ENCODE measurements at regions not wholly inside any gene's neighbourhood (a gene's known extent, or its start where the extent isn't known, plus 50 kb on each side); places are given as distances from the start of the nearest gene placed in this dataset.
"Not testable (repeated sequence)": the region's sequence is repeated elsewhere in the genome, so short reads cannot be mapped to it uniquely, and the experiment has no call there.

- in situ Hi-C loops (cut with HindIII; ENCODE audit: low sequenced_read_pairs): loop anchor here (5.0 kb wide), 1 partner anchor 46 kb away; no protein-coding TSS in a partner anchor
Observed at GRCh38 chr14:49946320-49947141, 53.6 kb downstream of the ARF6 start.

- in situ Hi-C loops (cut with HindIII; ENCODE audit: low sequenced_read_pairs): loop anchor here (5.0 kb wide), 1 partner anchor 45 kb away; no protein-coding TSS in a partner anchor
Observed at GRCh38 chr14:49947506-49947905, 54.6 kb downstream of the ARF6 start.

GRCh38 chr14:49950275-49951228, 57.7 kb downstream of the ARF6 start:
- in situ Hi-C loops (cut with HindIII; ENCODE audit: low sequenced_read_pairs): no loop called here

- in situ Hi-C loops (cut with HindIII; ENCODE audit: low sequenced_read_pairs): no loop called here
Observed at GRCh38 chr14:49951229-49951607, 58.3 kb downstream of the ARF6 start.

DNA sequence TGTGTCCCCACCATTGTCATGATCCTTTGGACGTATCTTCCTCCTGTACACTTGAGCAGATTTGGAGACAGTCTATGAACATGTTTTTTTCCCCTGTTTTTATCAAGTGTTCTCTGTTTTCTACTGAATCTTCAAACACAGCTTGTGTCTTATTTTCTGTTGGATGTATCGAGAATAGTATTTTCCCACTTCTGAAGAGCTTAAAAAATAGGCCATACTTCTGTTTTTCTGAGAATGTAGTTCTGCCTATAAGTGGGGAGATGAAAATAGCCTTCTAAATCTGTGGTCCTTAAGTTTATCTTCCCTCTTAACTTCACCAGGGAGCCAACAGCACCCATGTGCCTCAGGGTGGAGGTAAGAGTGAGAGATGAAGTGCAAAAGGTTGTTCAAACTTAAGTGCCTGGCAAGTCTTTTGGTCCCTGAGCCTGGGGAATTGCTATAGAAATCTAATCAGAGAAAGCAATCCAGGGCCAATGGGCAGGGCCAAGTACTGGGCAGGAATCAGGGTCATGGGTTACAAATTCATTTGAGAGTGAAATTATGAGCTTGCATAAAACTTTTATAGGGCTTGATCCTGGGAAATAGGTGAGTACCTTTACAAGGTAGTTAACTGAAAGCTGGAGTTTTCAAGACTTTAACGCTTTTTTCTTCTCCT, 58.9 kb downstream of the ARF6 start:
- in situ Hi-C loops (cut with HindIII; ENCODE audit: low sequenced_read_pairs): no loop called here

DNA sequence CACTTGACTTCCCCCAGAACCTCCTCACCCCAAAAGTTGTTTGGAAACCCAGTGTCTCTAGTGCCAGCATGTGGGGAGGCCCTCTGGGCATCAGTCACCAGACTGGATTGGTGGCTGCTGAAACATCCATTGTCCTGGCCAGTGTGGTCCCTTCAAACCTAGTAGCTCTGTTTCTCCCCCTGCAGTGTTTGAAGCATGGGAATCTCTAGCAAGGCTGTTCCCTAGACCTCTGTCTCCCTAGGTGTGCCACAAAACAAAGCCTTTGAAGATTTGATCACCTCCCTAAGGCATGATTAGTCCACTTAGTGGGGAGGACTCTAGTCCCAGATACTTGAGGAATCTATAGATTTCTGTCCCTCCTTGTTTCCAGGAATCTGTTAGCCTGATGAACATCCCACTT, 60.3 kb downstream of the ARF6 start:
- in situ Hi-C loops (cut with HindIII; ENCODE audit: low sequenced_read_pairs): no loop called here

- in situ Hi-C loops (cut with HindIII; ENCODE audit: low sequenced_read_pairs): no loop called here
Observed at GRCh38 chr14:49954171-49954631, 61.3 kb downstream of the ARF6 start.

DNA sequence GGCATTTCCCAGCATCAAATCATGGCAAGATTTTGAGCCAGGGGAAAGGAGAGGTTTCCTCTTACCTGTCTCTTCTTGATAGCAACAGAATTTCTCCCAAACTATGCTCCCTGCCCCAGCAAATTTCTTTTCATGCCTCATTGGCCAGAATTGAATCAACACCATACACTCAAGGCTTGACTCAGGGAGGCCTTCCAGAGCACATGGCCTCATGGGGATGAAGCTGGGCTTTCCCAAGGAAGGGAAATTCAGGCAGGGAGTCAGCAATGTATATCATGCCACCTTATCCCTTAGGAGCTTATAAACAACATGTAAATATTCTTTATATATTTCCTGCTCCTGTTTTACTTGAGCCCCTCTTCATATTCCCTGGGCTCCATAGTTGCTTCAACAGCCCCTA, 62.1 kb downstream of the ARF6 start:
- in situ Hi-C loops (cut with HindIII; ENCODE audit: low sequenced_read_pairs): no loop called here

DNA sequence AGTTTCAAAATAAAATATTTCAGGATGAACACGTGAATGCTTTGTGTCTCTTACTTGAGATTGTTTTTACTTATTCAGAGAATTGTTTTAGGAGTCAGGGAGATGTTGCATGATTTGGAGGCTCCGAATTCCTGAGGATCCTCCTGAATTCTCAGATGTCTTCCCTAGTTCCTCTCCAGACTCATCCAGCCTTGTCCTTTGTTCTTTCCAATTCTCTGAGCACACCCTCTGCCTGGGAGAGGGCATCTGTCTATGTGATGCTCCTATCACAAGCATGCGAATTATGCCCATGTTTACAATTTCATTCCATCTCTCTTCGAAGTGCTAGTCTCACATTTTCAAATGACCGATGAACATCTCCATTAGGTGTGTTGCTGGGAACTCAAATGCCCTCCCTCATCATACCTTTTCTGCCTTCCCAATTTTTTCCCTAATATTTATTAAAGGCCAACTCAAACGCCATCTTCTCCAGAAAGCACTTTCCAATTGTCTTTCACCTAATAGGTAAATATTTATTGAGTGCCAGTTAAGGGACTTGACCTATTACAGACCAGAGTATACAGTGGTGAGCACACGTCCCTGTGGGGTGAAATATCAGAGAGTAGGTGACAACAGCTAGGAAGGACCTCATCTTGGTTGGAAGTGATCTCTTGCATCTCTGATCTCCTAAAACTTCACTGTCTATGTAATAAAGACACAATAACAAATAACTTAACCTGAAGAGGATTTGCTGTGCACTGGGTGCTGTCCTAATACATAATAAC, 64.4 kb downstream of the ARF6 start:
- in situ Hi-C loops (cut with HindIII; ENCODE audit: low sequenced_read_pairs): no loop called here

DNA sequence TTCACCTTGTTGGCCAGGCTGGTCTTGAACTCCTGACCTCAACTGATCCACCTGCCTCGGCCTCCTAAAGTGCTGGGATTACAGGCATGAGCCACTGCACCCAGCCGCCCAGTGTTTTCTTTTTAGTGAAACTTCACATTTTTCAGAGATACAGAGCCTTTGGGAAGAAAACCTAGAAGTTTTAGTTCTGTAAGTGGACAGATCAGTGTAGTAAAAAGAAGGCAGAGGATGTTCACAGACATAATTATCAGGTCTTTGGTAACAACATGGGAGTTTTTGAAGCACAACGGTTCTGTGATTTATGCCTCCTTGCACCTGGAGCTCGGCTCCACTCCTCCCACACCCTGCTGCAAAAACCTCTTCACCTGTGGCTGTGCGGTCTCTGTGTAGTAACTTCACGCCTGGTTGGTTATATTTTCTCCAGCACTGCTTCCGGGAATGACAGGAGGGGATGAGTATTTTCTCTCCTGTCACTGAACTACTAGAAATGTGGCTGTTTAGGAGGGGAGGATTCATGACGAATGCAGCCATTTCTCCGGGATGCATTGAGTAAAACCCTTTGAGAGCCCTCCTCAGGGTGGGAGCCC, 67.0 kb downstream of the ARF6 start:
- in situ Hi-C loops (cut with HindIII; ENCODE audit: low sequenced_read_pairs): no loop called here

DNA sequence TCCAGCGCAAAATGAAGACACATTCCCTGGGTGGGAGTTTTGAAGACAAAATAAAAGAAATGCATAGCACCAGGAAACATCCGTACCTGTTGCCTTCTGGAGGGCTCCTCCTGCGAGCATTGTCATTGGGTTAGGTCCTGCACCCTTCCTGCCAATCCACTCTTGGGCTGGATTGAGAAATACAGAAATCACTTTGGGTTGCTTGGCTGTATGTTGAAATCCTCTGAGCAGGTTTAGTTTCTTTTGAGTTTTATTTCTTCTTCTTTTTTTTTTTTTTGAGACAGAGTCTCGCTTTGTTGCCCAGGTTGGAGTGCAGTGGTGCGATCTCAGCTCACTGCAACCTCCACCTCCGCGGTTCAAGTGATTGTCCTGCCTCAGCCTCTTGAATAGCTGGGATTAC, 67.6 kb downstream of the ARF6 start:
- in situ Hi-C loops (cut with HindIII; ENCODE audit: low sequenced_read_pairs): no loop called here

GRCh38 chr14:49961270-49962222, 68.7 kb downstream of the ARF6 start:
- in situ Hi-C loops (cut with HindIII; ENCODE audit: low sequenced_read_pairs): no loop called here

GRCh38 chr14:49962621-49963020, 69.7 kb downstream of the ARF6 start:
- in situ Hi-C loops (cut with HindIII; ENCODE audit: low sequenced_read_pairs): no loop called here

- in situ Hi-C loops (cut with HindIII; ENCODE audit: low sequenced_read_pairs): not testable (repeated sequence)
Observed at GRCh38 chr14:49965068-49965651, 72.3 kb downstream of the ARF6 start.

DNA sequence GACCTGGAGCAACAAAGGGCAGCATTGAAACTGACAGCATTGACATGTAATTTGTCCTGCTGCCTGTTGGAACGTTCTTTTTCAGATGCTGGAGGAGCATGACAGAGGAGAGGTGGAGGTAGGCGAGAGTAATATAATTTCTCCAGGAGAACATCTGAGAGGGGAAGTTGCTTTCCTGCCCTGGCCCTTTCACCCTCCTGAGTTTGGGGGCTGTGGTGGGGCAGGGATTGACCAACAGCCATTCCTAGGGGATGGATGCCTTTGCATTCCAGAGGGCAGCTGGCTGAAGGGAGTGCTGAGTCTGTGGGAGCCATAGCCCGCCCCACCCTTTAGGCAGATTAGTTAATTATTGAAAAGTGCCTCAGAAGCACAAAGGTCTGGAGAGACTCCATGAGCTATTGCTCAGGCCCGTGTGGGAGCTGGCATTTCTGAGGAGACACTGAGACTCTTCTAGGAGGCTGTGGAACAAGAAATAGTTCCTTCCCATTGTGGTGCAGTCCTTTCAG, 73.5 kb downstream of the ARF6 start:
- in situ Hi-C loops (cut with HindIII; ENCODE audit: low sequenced_read_pairs): no loop called here

- in situ Hi-C loops (cut with HindIII; ENCODE audit: low sequenced_read_pairs): no loop called here
Observed at GRCh38 chr14:49966971-49967630, 74.2 kb downstream of the ARF6 start.

DNA sequence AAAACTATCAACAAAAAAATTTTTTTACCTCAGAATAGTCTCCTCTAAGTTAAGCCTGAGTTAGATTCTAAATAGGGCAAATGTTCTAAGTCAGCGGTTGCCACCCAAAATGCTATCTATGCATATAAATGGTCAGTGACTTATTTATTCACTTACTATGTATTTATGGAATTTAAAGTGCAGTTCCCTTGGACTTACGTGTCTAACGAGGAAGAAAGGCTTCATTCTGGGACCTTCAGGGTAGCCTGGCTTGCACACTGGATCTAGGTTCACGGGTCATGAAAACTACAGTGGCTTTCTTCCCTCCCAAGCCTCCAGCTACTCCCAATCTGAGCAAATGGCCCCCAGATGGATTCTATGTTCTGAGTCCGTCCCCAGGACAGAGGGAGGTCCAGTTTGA, 77.1 kb downstream of the ARF6 start:
- in situ Hi-C loops (cut with HindIII; ENCODE audit: low sequenced_read_pairs): loop anchor here (5.0 kb wide), 1 partner anchor 63 kb away; no protein-coding TSS in a partner anchor

All from endothelial cell of hepatic sinusoid (primary cell).